ENCODE measurements at regions not wholly inside any gene's neighbourhood (a gene's known extent, or its start where the extent isn't known, plus 50 kb on each side); places are given as distances from the start of the nearest gene placed in this dataset.

DNA sequence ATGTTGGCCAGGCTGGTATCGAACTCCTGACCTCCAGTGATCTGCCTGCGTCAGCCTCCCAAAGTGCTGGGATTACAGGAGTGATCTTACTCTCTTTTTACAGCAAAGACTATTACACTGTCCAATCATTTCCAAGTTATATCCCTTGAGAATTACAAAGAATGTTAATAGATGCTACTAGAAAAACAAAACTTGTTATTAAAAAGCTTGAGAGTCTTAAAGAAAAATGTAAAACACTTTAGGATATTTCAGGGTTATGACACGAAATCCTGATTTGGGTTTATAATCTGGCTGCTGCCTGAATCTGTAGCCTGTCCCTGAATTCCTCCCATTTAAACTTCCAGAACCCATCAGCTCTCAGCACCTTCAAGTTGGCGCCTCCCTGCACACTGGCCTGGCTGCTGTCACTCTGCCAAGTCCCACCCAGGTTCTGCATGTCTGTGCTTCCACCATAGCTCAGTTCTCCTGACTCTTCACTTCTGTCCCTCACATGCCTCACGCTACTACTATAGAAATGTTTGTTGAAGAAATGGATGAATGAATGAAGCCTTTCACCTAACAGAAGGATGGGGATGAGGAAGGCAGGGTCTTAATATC is 55.8 kb upstream of the RFXAP start:
- Histone ChIP-seq H2AFZ (ENCODE audit: low read length) (0 out of 2 replicates have a peak overlapping the region, but pooled peaks have one; percentile 11), H3K79me2 (ENCODE audit: control insufficient read depth in 1 of 2, insufficient read depth in 2 of 2, low read length in 2 of 2) (no peaks in the 10 kb centered on the region), H3K4ac (replicated peaks; ENCODE audit: insufficient read length, low read depth, low read length) (peak overlapping the region; percentile 28), H3K4me3 (ENCODE audit: extremely low read depth in 1 of 4, insufficient read depth in 2 of 4, low read depth in 3 of 4, low read length in 4 of 4) (no peak overlapping the region), H3K9ac (replicated peaks in 1 of 4; ENCODE audit: extremely low read depth in 1 of 4, low read depth in 3 of 4, low read length in 3 of 4) (no peak overlapping the region), H2AK5ac (ENCODE audit: low read depth, low read length) (no peak overlapping the region), H3K79me1 (ENCODE audit: low read depth, low read length) (no peaks in the 10 kb centered on the region), H2BK15ac (ENCODE audit: low read length) (peak overlapping the region; percentile 66; the same call in 1 of the 2 replicates), H4K91ac (replicated peaks; ENCODE audit: insufficient read length, low read length) (peak overlapping the region; percentile 56), H3K23ac (ENCODE audit: insufficient read length) (no peak overlapping the region), H3K36me3 (ENCODE audit: control insufficient read depth in 2 of 4, insufficient read depth in 4 of 4, low read length in 3 of 4) (no peaks in the 10 kb centered on the region), H3K14ac (ENCODE audit: insufficient read length) (no peak overlapping the region), H3K4me2 (ENCODE audit: insufficient read depth in 1 of 2, low read depth in 2 of 2, low read length in 2 of 2) (no peak overlapping the region), H2BK5ac (ENCODE audit: low read depth, low read length) (peak overlapping the region; percentile 87; the same call in 1 of the 2 replicates), H3K18ac (ENCODE audit: extremely low read depth, low read length) (peak overlapping the region; percentile 51), H4K5ac (ENCODE audit: insufficient read length, low read depth, low read length) (no peak overlapping the region), H2BK12ac (ENCODE audit: low read depth, low read length) (peak overlapping the region; percentile 91; the same call in 1 of the 2 replicates), H4K8ac (ENCODE audit: extremely low read depth, insufficient read depth, low read length) (no peak overlapping the region), H3K4me1 (replicated peaks in 1 of 4; ENCODE audit: control insufficient read depth in 3 of 4, insufficient read depth in 4 of 4, low read length in 3 of 4) (peaks cover 0 to 12% (median 0%) of the 10 kb centered on the region in 4 experiments; a peak in 3 of 7 replicates), H3K27ac (ENCODE audit: low read depth, low read length) (peak overlapping the region; percentile 84; the same call in 1 of the 2 replicates), H4K20me1 (replicated peaks in 1 of 2; ENCODE audit: control insufficient read depth in 1 of 2, insufficient read depth in 2 of 2, low read length in 2 of 2) (no peaks in the 10 kb centered on the region), H3K23me2 (ENCODE audit: low read depth, low read length) (no peaks in the 10 kb centered on the region), H2BK120ac (replicated peaks; ENCODE audit: low read depth, low read length) (no peak overlapping the region), H3K27me3 (replicated peaks in 1 of 4; ENCODE audit: control insufficient read depth in 3 of 4, extremely low read depth in 1 of 4, insufficient read depth in 3 of 4, low read length in 3 of 4) (no peaks in the 10 kb centered on the region), H3K56ac (replicated peaks; ENCODE audit: insufficient read length, low read depth, low read length) (no peak overlapping the region), H2BK20ac (ENCODE audit: low read length) (peak overlapping the region; percentile 87), H3K9me3 (ENCODE audit: insufficient read depth in 2 of 2, low read depth in 1 of 2, low read length in 1 of 2) (peaks cover 0 to 3% of the 10 kb centered on the region in 2 experiments; a peak in 1 of 4 replicates)
- DNase-seq (ENCODE audit: low read depth in 1 of 2, low spot score in 2 of 2) (no peak), FAIRE-seq (no peak)
- 93% methylated on average over 5 of the region's 5 CpGs; no CpG with 5 or more reads in 1 of the 2 experiments for WGBS, 2 experiments (ENCODE audit: extremely low coverage in 1 of 2, insufficient coverage in 1 of 2, insufficient read length in 1 of 2, insufficient replicate concordance in 2 of 2, low coverage in 1 of 2, low lambda C conversion rate in 2 of 2, missing lambda C conversion rate in 1 of 2)
- TF ChIP-seq MAFK (IDR thresholded peaks at IDR 0.05; ENCODE audit: low read depth, low read length) (no peak), POLR2AphosphoS5 (IDR thresholded peaks at IDR 0.05; ENCODE audit: low read depth, low read length) (no peak)
- ChIA-PET POLR2A (ENCODE audit: partially characterized antibody) (interaction anchor here (1.1 to 1.4 kb wide), 2 partner anchors 10 to 90 kb away, joined by 3 to 7 read pairs; partner anchors contain the start of gene SERTM1), CTCF (ENCODE audit: partially characterized antibody) (interaction anchor here (0.6 to 0.9 kb wide), 2 partner anchors 25 to 182 kb away, joined by 3 read pairs; no protein-coding TSS in a partner anchor)

Data from H1 (cell line).